ENCODE measurements at regions not wholly inside any gene's neighbourhood (a gene's known extent, or its start where the extent isn't known, plus 50 kb on each side); places are given as distances from the start of the nearest gene placed in this dataset.

DNA sequence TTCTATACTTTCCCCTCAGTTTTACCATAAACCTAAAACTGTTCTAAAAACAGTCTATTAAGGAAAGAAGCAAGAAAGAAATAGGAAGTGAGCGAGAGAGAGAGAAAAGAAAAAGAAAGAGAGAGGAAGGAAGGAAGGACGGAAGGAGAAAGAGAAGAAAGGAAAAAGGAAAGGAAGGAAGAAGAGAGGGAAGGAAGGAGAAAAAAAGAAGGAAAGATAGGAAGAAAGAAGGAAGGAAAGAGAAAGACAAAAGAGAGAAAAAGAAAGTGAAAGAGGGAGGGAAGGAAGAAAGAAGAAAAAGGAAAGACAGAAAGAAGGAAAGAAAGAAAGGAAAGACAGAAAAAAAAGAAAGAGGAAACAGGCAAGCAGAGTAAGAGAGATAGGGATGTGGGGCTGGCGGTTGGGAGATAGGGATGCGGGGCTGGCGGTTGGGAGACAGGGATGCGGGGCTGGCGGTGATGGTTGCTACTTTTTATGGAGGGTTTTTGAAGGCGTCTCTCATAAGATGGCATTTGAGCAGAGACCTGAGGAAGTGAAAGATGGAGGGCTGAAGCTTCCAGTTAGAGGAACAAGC is 70.4 kb upstream of the IRF2BP2 start:
- no peak for DNase-seq (ENCODE audit: low read depth, low spot score)
- H3K27ac ChIP-seq: no peak overlapping the region

DNA sequence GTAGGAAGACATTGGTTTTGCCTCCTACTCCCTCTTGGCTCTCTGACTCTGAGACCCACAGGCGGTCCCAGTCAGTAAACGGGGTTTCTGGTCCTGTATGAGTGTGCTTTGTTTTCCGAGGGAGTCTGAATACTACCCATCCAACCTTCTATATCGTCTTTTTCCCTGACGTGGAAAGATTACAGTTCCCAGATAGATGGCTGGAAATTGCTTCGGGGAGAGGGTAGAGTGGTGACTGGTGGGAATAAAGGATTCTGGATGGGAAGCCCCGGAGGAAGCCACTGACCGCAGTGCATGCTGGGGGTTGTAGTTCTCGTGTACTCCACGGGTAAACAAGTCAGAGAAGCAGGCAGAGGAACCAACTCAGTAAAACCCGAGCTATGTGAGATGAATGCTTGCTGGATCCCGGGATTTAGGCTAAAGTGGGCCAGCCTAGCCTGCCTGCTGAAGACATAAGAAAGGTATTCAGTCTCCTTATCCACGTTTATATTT is 66.2 kb upstream of the IRF2BP2 start:
- H3K27ac ChIP-seq: no peak overlapping the region
- DNase-seq (ENCODE audit: low read depth, low spot score): no peak

DNA sequence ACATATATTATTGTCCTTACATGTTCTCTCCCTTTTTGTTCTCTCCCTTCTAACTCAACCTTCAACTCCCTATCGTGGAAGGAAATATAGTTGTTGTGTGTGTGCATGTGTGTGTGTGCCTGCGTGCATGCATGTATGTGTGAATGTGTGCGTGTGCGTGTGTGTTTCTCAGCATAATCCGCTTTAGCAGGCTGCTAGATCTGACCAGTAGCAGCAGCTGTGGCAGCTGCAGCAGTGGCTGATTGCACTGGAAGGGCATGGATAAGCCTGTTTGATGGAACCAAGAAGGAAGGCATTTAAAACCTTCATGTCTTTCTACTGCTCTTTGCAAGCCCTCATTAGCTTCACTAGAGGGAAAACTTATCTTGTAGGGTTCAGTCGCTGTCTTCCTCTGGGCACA is 65.6 kb upstream of the IRF2BP2 start:
- DNase-seq (ENCODE audit: low read depth, low spot score): no peak
- no peak overlapping the region for H3K27ac ChIP-seq

DNA sequence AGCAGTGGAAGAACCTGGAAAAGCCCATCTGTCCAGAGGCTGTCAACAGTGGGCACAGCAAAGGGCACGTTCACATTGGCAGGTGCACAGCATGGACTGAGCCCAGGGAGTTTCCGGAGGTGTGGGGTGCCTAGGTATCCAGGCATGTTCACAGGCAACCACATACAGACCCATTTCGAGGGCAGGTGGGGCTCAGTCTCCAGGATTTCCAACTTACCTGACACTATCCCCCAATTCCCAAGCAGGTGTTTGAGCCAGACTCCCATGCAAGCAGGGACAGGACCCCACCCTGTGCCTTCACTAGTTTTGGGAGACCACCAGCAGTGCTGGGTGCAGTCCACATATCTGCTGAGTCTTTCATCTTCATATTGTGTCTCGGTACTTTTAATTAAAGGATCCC is 65.0 kb upstream of the IRF2BP2 start:
- no peak for DNase-seq (ENCODE audit: low read depth, low spot score)
- H3K27ac ChIP-seq: no peak overlapping the region

DNA sequence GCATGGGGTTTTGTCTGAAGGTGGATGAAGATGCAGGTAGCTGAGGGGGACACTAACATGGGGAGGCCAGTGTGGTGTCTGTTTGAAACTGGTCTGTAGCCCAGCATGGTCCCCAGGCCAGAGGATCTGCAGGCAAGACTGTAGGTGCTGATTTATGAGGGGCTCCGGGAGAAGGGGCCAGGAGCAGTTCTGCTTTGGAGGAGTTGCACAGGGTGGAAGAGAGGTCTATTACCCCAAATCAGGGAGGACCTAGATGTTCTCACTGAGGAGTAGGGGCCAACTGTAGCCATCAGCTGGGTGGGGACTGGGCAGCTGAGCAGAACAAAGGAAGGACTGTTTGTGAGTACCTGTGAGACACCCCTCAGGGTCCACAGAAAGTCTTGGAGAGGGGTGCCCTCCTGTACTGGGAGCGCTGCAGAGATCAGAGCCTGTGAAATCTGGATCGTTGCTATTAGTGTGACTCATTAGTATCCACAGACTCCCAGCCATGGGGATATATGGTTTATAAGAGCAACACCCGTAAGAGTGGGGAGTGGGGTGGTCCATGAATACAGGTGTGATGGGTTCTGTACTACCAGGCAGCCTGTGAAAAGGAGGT is 64.3 kb upstream of the IRF2BP2 start:
- no peak for DNase-seq (ENCODE audit: low read depth, low spot score)
- no peak overlapping the region for H3K27ac ChIP-seq

DNA sequence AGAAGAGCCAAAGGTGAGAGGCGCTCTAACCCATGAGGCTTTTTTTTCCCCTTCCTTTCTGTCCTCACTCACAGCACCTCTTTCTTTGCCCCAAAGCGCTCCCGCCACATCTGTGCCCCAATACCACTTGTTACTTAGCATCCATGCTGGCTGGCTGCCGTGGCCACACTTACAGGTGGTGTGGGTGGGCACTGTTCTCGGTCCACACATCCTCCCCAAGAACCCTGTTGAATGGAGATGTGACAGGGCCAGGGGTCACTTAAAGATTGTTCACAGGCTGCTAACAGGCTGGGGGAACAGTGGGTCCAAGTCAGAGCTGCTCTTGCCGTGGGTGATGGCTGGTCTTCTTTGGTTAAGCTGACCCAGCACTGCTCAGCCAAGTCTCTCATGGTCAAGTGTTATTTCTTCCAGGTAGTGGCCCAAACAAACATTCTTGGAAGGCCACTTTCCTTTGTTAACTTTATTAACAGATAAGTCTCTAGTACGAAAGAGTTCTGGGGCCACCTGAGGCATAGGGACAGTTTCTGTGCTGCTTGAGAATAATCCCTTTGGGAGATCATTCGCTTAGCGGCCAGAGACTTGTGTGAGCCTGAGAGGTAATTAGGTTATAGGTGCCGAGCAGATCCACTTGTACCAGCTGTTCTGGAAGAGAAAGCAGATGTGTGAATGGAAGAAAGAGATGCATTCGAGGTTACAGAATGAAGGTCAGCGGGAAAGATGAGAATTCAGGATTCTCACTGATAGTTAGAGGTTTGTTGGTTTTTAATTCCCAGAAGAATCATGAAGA is 62.6 kb upstream of the IRF2BP2 start:
- no peak overlapping the region for H3K27ac ChIP-seq
- DNase-seq (ENCODE audit: low read depth, low spot score): no peak

DNA sequence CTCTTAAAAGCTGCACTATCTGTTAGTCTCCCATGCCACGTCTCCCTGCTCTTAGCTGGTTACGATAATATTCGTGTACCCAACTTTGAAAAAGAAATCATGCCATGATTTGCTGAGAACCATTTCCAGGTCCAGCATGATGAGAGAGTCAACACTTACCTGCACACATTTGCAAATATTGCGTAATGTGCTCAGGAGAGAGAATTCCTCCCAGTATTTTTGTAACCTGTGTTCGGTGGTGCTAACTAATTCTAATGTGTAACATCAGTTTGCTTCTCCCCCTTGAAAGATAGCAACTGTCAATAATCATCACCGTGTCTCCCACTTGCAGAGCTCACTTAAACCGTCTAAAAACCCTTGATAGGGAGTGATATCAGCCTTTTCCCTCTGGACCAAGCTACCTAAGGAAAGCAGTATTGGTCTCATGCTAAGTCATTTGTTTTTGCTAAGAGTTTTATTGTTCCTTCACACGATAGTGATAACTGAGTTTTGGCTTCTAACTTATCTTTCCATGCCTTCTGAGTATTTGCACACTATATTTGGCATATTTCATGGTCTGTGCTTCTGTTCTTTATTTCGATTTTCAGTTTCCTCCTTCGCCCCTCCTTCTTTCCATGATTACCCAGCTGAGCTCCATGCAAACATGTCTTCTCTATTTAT is 61.1 kb upstream of the IRF2BP2 start:
- H3K27ac ChIP-seq: no peak overlapping the region
- DNase-seq (ENCODE audit: low read depth, low spot score): no peak

DNA sequence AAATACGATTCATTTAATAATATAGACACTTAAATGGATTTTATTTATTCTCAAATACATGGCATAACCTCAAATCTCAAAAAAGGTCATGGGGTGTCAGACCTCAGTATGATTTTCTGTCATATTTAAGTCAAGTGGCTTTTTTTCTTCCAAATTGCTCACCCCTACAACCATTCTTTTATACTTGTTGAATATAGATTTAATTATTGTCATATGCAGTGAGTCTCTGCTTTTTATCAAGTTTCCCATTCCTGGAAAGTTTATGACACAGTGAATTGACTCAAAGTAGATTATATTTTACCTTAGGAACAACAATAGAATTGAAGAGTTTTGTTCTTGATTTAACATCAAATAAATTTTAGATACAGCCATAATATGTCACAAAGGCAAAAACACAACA is 59.5 kb upstream of the IRF2BP2 start:
- no peak overlapping the region for H3K27ac ChIP-seq
- no peak for DNase-seq (ENCODE audit: low read depth, low spot score)

DNA sequence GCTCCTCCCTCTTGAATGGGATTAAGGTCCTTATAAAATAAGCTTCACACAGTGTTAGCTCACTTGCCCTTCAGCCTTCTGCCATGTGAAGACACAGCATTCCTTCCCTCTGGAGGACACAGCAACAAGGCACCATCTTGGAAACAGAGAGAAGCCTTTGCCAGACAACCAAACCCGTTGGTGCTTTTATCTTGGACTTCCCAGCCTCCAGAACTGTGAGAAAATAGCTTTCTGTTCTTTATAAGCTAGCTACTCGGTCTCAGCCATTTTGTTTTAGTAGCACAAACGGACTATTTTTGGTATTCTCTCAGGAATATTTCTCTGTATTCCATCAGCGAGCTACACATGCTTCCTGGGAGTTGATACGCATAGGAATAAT is 58.6 kb upstream of the IRF2BP2 start:
- H3K27ac ChIP-seq: no peak overlapping the region
- no peak for DNase-seq (ENCODE audit: low read depth, low spot score)

DNA sequence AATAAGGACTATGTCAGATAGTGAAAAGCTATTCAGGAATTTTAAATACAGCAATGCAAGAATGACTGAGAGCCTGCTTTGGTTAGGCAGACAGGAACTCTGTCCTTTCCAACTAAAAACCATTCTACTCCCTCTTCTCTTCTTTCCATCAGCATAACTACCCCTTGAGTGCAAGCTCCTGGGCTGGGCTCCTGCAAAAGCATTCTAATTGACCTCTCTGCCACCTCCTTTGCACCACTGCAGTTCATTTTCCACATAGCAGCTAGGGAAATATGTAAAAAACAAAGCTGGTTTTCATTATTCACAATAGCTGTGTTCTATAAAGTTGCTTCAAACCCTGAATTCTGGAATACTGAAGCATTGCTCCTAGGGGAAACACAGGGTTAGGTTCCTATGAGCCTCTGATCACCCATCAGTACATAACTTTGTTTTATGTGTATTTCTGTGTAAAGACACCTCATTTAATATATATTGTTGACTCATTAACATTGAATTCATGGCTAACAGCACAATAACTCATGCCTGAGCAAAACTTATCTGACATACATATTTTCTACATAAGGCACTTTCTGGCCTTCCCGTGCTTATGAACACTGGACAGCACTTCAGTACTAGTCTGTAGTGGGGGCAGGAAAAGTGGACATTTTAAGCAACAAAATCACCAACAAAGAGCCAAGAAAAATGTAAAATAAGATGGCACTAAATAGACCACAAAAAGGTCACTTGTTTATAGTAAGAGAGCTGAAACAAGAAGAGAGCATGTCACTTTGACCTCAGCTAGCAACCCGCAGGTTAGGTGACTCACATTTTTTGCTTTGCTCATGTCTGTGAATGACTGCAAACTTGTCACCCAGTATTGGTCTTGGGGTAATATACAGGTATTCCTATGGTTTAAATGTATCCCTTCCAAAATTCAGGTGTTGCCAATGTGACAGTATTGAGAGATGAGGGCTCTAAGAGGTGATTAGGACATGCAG is 57.9 kb upstream of the IRF2BP2 start:
- no peak overlapping the region for H3K27ac ChIP-seq
- DNase-seq (ENCODE audit: low read depth, low spot score): no peak

DNA sequence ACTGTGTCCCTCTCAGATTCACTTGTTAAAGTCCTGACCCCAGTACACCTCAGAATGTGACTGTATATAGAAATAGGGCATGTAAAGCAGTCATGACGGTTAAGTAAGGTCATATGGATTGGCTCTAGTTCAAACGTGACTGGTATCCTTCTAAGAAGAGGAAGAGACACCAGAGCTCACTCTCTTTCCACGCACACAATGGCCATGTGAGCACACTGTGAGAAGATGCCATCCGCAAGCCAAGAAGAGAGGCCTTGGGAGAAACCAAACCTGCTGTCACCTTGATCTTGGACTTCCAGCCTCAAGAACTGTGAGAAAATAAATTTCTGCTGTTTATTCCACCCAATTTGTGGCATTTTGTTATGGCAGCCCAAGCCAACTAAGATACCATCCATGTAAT is 56.8 kb upstream of the IRF2BP2 start:
- no peak for DNase-seq (ENCODE audit: low read depth, low spot score)
- H3K27ac ChIP-seq: no peak overlapping the region

DNA sequence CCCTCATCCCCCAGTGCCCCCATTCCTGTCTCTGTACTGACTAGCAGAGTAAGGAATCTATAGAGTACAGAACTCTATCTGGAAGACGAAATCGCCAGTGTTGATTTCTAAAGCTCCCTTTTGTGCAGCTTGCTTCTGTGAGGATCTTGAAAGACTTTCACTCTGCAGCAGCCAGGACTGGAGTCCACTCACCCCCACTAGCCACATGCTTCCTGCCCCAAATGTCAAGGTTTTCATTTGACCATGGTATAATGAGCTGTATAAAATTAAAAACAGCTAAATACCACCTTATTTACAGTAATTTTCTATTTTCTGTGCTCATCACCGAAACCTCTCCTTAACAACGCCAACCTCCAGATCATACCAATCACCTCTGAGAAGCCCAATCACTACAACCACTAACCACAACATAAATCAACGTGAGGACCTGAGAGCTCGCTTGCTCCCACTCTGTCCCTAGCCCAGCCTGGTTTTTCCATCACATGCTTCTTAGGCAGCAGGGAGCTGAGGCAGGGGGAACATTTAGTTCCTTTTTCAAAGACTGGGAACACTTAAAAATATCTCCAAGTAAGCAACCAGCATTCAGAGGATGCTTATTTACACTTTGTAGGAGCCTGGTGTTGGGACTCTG is 56.1 kb upstream of the IRF2BP2 start:
- no peak for DNase-seq (ENCODE audit: low read depth, low spot score)

DNA sequence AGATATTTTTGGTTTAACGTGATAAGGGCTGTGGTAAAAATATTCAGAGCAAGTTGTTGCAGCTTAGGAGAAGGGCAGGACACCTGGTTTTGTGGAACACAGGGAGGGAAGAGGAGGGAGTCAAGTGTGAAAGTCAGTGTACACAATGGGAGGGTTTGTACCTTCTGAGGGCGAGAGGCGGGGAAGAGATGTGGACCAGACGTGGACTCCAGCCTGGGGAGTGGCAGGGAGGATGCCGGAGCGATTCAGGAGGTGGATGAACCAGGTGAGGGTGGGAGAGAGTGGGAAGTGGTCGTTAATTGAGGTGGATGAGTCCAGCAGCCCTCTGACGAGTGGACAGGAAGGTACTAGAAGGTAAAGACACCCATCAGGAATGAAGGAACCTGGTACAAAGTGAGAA is 52.2 kb upstream of the IRF2BP2 start:
- H3K27ac ChIP-seq: peak overlapping the region; percentile 100
- no peak for DNase-seq (ENCODE audit: low read depth, low spot score)

More for the DNA sequence above, 56.1 kb upstream of the IRF2BP2 start:
- no peak overlapping the region for H3K27ac ChIP-seq

DNA sequence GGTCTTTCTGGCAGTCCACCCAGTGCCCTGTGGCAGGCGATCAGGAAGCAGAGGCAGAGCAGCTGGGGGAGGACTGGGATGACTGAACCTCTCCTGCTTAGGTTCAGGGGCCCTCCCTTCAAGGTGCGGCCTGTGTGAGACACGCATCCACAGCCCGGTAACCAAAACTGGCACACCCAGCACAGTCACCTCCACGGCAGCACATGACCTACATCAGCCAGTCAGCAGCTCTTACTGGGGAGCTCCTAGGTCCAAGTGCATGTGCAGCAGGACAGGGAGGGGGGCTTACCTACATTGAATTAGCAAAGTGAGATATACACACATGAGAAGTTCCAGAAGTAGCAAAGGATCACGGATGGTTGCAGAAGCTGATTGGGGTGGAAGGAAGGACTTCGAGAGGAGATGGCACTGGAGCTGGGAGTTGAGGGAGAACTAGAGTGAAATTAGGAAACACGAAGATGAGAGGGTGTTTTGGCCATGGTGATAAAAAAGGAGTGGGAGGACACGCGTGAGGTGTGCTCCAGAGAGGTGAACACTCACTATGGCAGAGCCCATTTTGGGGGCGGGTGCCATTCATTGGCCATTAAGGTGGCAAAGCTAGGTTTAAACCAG is 51.4 kb upstream of the IRF2BP2 start:
- H3K27ac ChIP-seq: peak overlapping the region; percentile 100
- peak; percentile 82 for DNase-seq (ENCODE audit: low read depth, low spot score)

DNA sequence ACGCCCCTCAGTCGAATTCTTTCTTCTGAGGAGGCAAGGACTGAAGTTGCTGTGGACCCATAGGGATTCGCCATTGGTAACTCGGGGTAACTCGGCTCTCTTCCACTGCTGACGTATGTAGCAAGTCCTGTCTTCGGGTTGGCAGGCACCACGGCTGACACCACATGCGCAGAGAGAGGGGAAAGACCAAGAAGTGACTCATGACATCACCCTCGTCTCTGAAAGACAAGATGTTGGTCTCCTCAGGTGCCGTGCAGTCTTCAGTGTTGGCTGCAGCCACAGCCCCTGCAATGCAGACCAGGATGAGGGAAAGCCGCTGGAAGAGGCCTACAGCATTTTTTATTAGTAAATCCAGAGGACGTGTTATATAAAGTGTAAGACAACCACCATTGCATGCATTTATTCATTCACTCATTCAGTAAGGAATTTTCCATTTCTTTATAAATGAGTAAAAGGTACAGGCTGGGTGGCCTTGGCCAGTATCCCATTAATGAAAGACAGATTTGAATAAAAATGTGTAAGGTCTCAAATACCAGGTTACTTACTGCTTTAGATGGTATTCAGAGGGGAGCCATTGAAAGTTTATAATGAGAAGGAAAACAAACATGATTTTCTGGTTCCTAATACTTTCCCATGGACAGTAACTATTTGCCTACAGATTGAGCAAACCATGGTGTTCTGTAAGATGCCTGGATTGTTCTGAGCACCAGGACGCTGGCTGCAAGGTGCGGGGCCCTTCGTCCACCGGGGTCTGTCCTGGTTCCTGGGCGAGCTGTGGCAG is 50.7 kb upstream of the IRF2BP2 start:
- peak overlapping the region; percentile 100 for H3K27ac ChIP-seq
- DNase-seq (ENCODE audit: low read depth, low spot score): no peak

Data from epithelial cell of prostate (primary cell).